ENCODE measurements at regions not wholly inside any gene's neighbourhood (a gene's known extent, or its start where the extent isn't known, plus 50 kb on each side); places are given as distances from the start of the nearest gene placed in this dataset.

DNA sequence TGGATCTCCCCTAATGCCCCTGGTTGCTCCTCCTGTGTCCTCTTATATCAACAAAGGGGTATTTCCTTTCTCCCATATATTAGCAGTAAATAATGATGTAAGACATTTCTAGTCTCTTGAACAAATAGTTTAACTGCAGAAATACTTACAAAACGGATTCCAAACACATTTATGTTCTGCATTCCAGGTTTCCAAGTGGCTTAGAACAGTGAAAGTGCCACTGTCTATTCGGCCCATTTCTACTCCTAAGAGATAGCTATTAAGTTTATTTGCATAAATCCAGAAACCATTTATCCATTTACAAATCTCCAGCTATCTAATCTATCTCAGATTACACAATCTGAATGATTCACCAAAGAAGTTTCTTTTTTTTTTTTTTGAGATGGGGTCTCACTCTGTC lies 55.8 kb upstream of the FRMD4B start:
- 6% methylated on average over 2 of the region's 2 CpGs for WGBS (ENCODE audit: insufficient coverage, insufficient replicate concordance, low lambda C conversion rate, missing lambda C conversion rate)
- BruUV-seq (replicated peaks), result no TSS peak
- Histone ChIP-seq H3K4me3 (no peak overlapping the region), H3K9ac (ENCODE audit: control insufficient read depth, insufficient read depth, low read length) (no peak overlapping the region), H4K20me1 (ENCODE audit: control insufficient read depth, insufficient read depth) (no peaks in the 10 kb centered on the region), H3K27me3 (replicated peaks in 1 of 2; ENCODE audit: control insufficient read depth in 2 of 2, insufficient read depth in 2 of 2, low read length in 1 of 2) (no peaks in the 10 kb centered on the region), H3K27ac (ENCODE audit: control insufficient read depth, insufficient read depth) (no peak overlapping the region), H3K79me2 (ENCODE audit: control insufficient read depth, insufficient read depth, low read length) (no peaks in the 10 kb centered on the region), H3K36me3 (ENCODE audit: control insufficient read depth in 2 of 2, insufficient read depth in 2 of 2, low read length in 1 of 2) (no peaks in the 10 kb centered on the region), H3K9me3 (replicated peaks; ENCODE audit: control insufficient read depth, insufficient read depth, low read length) (no peaks in the 10 kb centered on the region), H2AFZ (ENCODE audit: control insufficient read depth, low read depth, low read length) (no peak overlapping the region), H3K4me1 (ENCODE audit: control insufficient read depth, insufficient read depth, low read length) (no peaks in the 10 kb centered on the region), H3K4me2 (ENCODE audit: control insufficient read depth, insufficient read depth) (no peak overlapping the region)
- ChIA-PET RAD21 (ENCODE audit: unreplicated experiment) (interaction anchor here (0.6 to 3.0 kb wide), 16 partner anchors 13 to 350 kb away, joined by 3 to 15 read pairs (median 6); no protein-coding TSS in a partner anchor), SMC1A (ENCODE audit: uncharacterized antibody, unreplicated experiment) (interaction anchor here (0.9 to 5.2 kb wide), 18 partner anchors 10 to 321 kb away, joined by 3 to 67 read pairs (median 10); no protein-coding TSS in a partner anchor), CTCF (interaction anchor here (0.6 to 4.8 kb wide), 20 partner anchors 9 to 321 kb away, joined by 3 to 54 read pairs (median 8); no protein-coding TSS in a partner anchor), POLR2A (interaction anchor here (0.5 to 1.4 kb wide), 5 partner anchors 9 to 356 kb away, joined by 4 to 6 read pairs (median 4); no protein-coding TSS in a partner anchor)
- FAIRE-seq (no peak), DNase-seq (ENCODE audit: low read depth, low spot score) (no peak), ATAC-seq (no peak)
- no peak for TF ChIP-seq USF2 (IDR thresholded peaks at IDR 0.05; ENCODE audit: borderline replicate concordance, low read depth, low read length)
- TF ChIP-seq ELK1 (IDR thresholded peaks at IDR 0.05; ENCODE audit: low read depth, low read length), result no peak
- TF ChIP-seq HDGF (IDR thresholded peaks at IDR 0.05), result no peak
- in situ Hi-C loops (cut with MboI), result no loop called here
- intact Hi-C loops (cut with micrococcal nuclease; ENCODE audit: unreplicated experiment), result no loop called here

DNA sequence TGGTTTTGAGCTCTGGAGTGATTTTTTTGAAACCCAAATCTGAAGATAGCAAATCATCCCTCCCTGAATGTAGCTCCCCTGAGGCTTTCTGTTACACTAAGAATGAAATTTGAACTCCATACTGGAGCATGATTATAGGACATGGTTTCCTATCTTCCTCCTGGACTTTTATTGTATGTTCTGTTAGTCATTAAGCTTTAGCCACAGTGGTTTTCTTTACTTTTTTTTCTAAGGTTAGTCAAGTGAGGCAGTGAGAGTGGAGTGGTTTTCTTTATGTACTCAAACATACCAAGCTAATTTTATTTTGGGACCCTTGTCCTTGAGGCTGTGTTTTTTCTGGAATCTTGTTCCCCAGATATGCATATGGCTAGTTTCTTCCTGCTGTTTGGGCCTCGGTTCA lies 55.2 kb upstream of the FRMD4B start:
- Histone ChIP-seq H3K9ac (ENCODE audit: control insufficient read depth, insufficient read depth, low read length) (no peak overlapping the region), H3K27ac (ENCODE audit: control insufficient read depth, insufficient read depth) (no peak overlapping the region), H3K27me3 (replicated peaks in 1 of 2; ENCODE audit: control insufficient read depth in 2 of 2, insufficient read depth in 2 of 2, low read length in 1 of 2) (no peaks in the 10 kb centered on the region), H3K36me3 (ENCODE audit: control insufficient read depth in 2 of 2, insufficient read depth in 2 of 2, low read length in 1 of 2) (no peaks in the 10 kb centered on the region), H3K4me2 (ENCODE audit: control insufficient read depth, insufficient read depth) (no peak overlapping the region), H3K4me1 (ENCODE audit: control insufficient read depth, insufficient read depth, low read length) (no peaks in the 10 kb centered on the region), H2AFZ (ENCODE audit: control insufficient read depth, low read depth, low read length) (no peak overlapping the region), H4K20me1 (ENCODE audit: control insufficient read depth, insufficient read depth) (no peaks in the 10 kb centered on the region), H3K4me3 (no peak overlapping the region), H3K79me2 (ENCODE audit: control insufficient read depth, insufficient read depth, low read length) (no peaks in the 10 kb centered on the region), H3K9me3 (replicated peaks; ENCODE audit: control insufficient read depth, insufficient read depth, low read length) (no peaks in the 10 kb centered on the region)
- BruUV-seq (replicated peaks), result no TSS peak
- ChIA-PET RAD21 (ENCODE audit: unreplicated experiment) (interaction anchor here (0.7 to 3.0 kb wide), 19 partner anchors 10 to 352 kb away, joined by 3 to 15 read pairs (median 5); no protein-coding TSS in a partner anchor), SMC1A (ENCODE audit: uncharacterized antibody, unreplicated experiment) (interaction anchor here (0.7 to 5.2 kb wide), 22 partner anchors 9 to 352 kb away, joined by 3 to 67 read pairs (median 6); no protein-coding TSS in a partner anchor), CTCF (interaction anchor here (0.6 to 4.8 kb wide), 21 partner anchors 9 to 320 kb away, joined by 3 to 54 read pairs (median 10); no protein-coding TSS in a partner anchor), POLR2A (interaction anchor here (0.6 to 1.4 kb wide), 4 partner anchors 8 to 241 kb away, joined by 3 to 5 read pairs (median 4); no protein-coding TSS in a partner anchor)
- ATAC-seq, result peak; percentile 40
- DNase-seq (ENCODE audit: low read depth, low spot score), result no peak
- FAIRE-seq, result no peak
- intact Hi-C loops (cut with micrococcal nuclease; ENCODE audit: unreplicated experiment), result no loop called here
- whole genome bisulfite sequencing (ENCODE audit: insufficient coverage, insufficient replicate concordance, low lambda C conversion rate, missing lambda C conversion rate), result 35% methylated on average over 1 of the region's 1 CpG
- in situ Hi-C loops (cut with MboI), result no loop called here
- TF ChIP-seq, protein P1, sequence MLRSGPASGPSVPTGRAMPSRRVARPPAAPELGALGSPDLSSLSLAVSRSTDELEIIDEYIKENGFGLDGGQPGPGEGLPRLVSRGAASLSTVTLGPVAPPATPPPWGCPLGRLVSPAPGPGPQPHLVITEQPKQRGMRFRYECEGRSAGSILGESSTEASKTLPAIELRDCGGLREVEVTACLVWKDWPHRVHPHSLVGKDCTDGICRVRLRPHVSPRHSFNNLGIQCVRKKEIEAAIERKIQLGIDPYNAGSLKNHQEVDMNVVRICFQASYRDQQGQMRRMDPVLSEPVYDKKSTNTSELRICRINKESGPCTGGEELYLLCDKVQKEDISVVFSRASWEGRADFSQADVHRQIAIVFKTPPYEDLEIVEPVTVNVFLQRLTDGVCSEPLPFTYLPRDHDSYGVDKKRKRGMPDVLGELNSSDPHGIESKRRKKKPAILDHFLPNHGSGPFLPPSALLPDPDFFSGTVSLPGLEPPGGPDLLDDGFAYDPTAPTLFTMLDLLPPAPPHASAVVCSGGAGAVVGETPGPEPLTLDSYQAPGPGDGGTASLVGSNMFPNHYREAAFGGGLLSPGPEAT (IDR thresholded peaks at IDR 0.05; ENCODE audit: low read depth), result 0 out of 2 replicates have a peak, but pooled peaks have one; percentile 36
- TF ChIP-seq MTA3 (IDR thresholded peaks at IDR 0.05; ENCODE audit: borderline replicate concordance, low read length), result no peak
- peak in 1 of 2 experiments; percentile 25; a peak in 2 of 4 replicates for TF ChIP-seq IKZF2 (IDR thresholded peaks at IDR 0.05)
- TF ChIP-seq IKZF1 (conservative IDR thresholded peaks at IDR 0.05), result no peak; the same call in 1 of the 2 replicates
- no peak for TF ChIP-seq MEF2A (IDR thresholded peaks at IDR 0.05; ENCODE audit: insufficient read depth, low read depth, low read length)
- TF ChIP-seq EP300 (IDR thresholded peaks at IDR 0.05; ENCODE audit: borderline replicate concordance in 1 of 2, control insufficient read depth in 1 of 2, low read depth in 2 of 2, low read length in 2 of 2), result no peak
- TF ChIP-seq RUNX3 (IDR thresholded peaks at IDR 0.05; ENCODE audit: low read length), result peak; percentile 30; the same call in 1 of the 2 replicates
- no peak for TF ChIP-seq MYC (IDR thresholded peaks at IDR 0.05; ENCODE audit: insufficient read depth, insufficient read length, insufficient replicate concordance, low read length, severe bottlenecking)
- TF ChIP-seq SP1 (IDR thresholded peaks at IDR 0.05; ENCODE audit: low read depth, low read length), result no peak
- TF ChIP-seq ESRRA (IDR thresholded peaks at IDR 0.05; ENCODE audit: low read length), result no peak
